K562 (cell line): ENCODE measurements at regions not wholly inside any gene's neighbourhood (a gene's known extent, or its start where the extent isn't known, plus 50 kb on each side); places are given as distances from the start of the nearest gene placed in this dataset.

ENCODE experiments used
- BDP1 ChIP-seq: IDR thresholded peaks from 3 replicates; pipeline ENCODE4 v1.6.1; 2011; ENCODE audit not compliant: insufficient read length, insufficient read depth
- FOSL1 ChIP-seq: fragments of 200-800 bp; sonication (Bioruptor generic); conservative IDR thresholded peaks from 2 replicates; pipeline ENCODE4 v1.6.1; 2016; ENCODE audit warnings: missing genetic modification characterization, missing compliant biosample characterization
- GTF2A2 ChIP-seq: IDR thresholded peaks from 2 replicates; pipeline ENCODE4 v1.6.1; 2016; ENCODE audit warnings: mild to moderate bottlenecking, missing genetic modification characterization, missing compliant biosample characterization
- HDAC2 ChIP-seq: fragments of 450-650 bp; IDR thresholded peaks from 2 replicates; pipeline ENCODE4 v1.6.1; 2016; ENCODE audit warnings: mild to moderate bottlenecking
- KLF6 ChIP-seq: fragments of 250-450 bp; sonication (Bioruptor Pico); IDR thresholded peaks from 2 replicates; pipeline ENCODE4 v1.4.0; 2020; ENCODE audit warnings: mild to moderate bottlenecking, moderate library complexity, borderline replicate concordance
- MNT ChIP-seq, 2 experiments: fragments of 450-650 bp; conservative IDR thresholded peaks; 2 replicates each; pipeline ENCODE4 v1.6.1; 2017; ENCODE audit warnings: mild to moderate bottlenecking in 2 of 2, moderate library complexity in 2 of 2
- NR4A1 ChIP-seq, 2 experiments: fragments of 250-450 bp in 1 of 2; fragments of 450-650 bp in 1 of 2; sonication (Bioruptor Pico) in 1 of 2; IDR thresholded peaks; 2 replicates each; pipeline versions ENCODE4 v1.4.0 to v1.6.1; 2016 to 2020; ENCODE audit warnings: mild to moderate bottlenecking in 2 of 2, missing compliant biosample characterization in 1 of 2, missing genetic modification characterization in 1 of 2, moderate library complexity in 1 of 2
- PML ChIP-seq: IDR thresholded peaks from 2 replicates; pipeline ENCODE4 v1.6.1; 2012; ENCODE audit warnings: low read length, inconsistent platforms
- POLR2A ChIP-seq: fragments of 450-650 bp; conservative IDR thresholded peaks from 2 replicates; pipeline ENCODE4 v1.6.1; 2016
- POLR2AphosphoS5 ChIP-seq: IDR thresholded peaks from 2 replicates; pipeline ENCODE4 v1.6.1; 2011; ENCODE audit warnings: mild to moderate bottlenecking, low read depth, low read length, moderate library complexity; ENCODE audit not compliant: control insufficient read depth, insufficient read depth
- POLR2B ChIP-seq: fragments of 450-650 bp; IDR thresholded peaks from 2 replicates; pipeline ENCODE4 v1.6.1; 2018; ENCODE audit warnings: low read depth; ENCODE audit not compliant: partially characterized antibody
- POLR2H ChIP-seq: IDR thresholded peaks from 2 replicates; pipeline ENCODE4 v1.6.1; 2016; ENCODE audit warnings: missing genetic modification characterization, low read depth, mild to moderate bottlenecking, control low read depth, missing compliant biosample characterization, moderate library complexity
- POU5F1 ChIP-seq: fragments of 150-350 bp; IDR thresholded peaks from 2 replicates; pipeline ENCODE4 v1.6.1; 2014; ENCODE audit warnings: borderline replicate concordance, low read length, low read depth, mild to moderate bottlenecking; ENCODE audit not compliant: partially characterized antibody
- SRSF7 ChIP-seq: fragments of 200-400 bp; formaldehyde crosslinking; optimal IDR thresholded peaks from 2 replicates; pipeline ENCODE3; 2017; ENCODE audit warnings: mild to moderate bottlenecking, low read depth, low read length
- ZC3H4 ChIP-seq: sonication (generic); formaldehyde crosslinking; IDR thresholded peaks from 2 replicates; pipeline ENCODE4 v1.9.0; 2021; ENCODE audit warnings: missing genetic modification reagents, borderline replicate concordance
- ZNF174 ChIP-seq: fragments of 250-450 bp; sonication (Bioruptor Pico); IDR thresholded peaks from 2 replicates; pipeline ENCODE4 v1.4.0; 2020; ENCODE audit warnings: mild to moderate bottlenecking
- ZNF197 ChIP-seq: fragments of 200-800 bp; sonication (Bioruptor generic); IDR thresholded peaks from 2 replicates; pipeline ENCODE4 v1.6.1; 2016; ENCODE audit warnings: low read depth, missing genetic modification characterization, missing compliant biosample characterization
- ZNF239 ChIP-seq: fragments of 250-450 bp; sonication (Bioruptor Pico); IDR thresholded peaks from 2 replicates; pipeline ENCODE4 v1.4.0; 2020; ENCODE audit warnings: mild to moderate bottlenecking
- ZNF253 ChIP-seq: fragments of 250-450 bp; sonication (Bioruptor Pico); conservative IDR thresholded peaks from 2 replicates; pipeline ENCODE4 v1.6.1; 2021; ENCODE audit warnings: mild to moderate bottlenecking
- ZNF79 ChIP-seq: fragments of 250-450 bp; sonication (Bioruptor Pico); IDR thresholded peaks from 2 replicates; pipeline ENCODE4 v1.4.0; 2020; ENCODE audit warnings: low read depth, mild to moderate bottlenecking, moderate library complexity
- TF ChIP-seq, protein P1 (sequence below): fragments of 250-450 bp; sonication (Bioruptor Pico); IDR thresholded peaks from 2 replicates; pipeline ENCODE4 v1.5.0; 2020; ENCODE audit warnings: mild to moderate bottlenecking
- TF ChIP-seq, protein P2 (sequence below): fragments of 450-650 bp; IDR thresholded peaks from 2 replicates; pipeline ENCODE4 v1.6.1; 2017; ENCODE audit warnings: mild to moderate bottlenecking, moderate library complexity
- TF ChIP-seq, protein P3 (sequence below): sonication (generic); formaldehyde crosslinking; IDR thresholded peaks from 2 replicates; pipeline ENCODE4 v1.8.0; 2022; ENCODE audit warnings: mild to moderate bottlenecking, missing genetic modification reagents

DNA sequence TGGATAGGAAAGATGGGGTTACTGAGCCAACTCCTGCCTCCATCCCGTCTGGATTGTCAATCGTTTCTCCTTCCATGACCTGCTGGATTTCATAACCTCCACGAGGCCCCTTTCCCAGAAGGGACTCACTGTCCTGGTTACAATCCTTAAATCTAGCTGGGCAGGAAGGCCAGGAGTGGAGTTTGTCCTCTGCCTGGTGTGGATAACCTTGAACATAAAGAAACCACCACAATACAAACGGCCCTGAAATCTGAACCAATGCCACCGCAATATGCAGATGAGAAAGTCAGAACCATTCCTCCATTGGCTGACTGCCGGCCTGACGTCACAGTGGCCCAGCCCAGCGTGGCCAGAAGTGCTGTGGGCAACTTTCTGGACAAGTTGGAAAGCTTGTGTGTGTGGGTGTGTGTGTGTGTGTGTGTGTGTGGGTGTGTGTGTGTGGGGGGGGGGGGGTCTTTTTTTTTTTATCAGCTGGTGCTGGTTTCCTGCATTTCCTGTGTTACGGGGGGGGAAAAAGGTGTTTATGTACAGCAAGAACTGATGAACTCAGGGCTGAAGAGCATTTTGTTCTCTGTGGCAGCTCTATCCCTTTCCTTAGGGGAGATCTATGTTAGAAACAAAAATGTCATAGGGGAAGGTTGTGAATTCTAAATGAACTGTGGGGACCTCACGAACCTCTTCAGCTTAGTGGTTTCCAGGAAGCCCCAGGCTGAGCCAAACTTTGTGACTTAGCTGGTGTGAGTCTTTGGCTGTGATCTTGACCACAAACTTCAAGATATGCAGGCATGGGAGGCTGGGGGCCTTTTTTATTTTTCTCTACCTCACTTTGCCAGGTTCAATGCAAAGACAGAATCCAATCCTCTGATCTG lies 81.6 kb upstream of the MED13L start (continued):
- TF ChIP-seq, protein P1, sequence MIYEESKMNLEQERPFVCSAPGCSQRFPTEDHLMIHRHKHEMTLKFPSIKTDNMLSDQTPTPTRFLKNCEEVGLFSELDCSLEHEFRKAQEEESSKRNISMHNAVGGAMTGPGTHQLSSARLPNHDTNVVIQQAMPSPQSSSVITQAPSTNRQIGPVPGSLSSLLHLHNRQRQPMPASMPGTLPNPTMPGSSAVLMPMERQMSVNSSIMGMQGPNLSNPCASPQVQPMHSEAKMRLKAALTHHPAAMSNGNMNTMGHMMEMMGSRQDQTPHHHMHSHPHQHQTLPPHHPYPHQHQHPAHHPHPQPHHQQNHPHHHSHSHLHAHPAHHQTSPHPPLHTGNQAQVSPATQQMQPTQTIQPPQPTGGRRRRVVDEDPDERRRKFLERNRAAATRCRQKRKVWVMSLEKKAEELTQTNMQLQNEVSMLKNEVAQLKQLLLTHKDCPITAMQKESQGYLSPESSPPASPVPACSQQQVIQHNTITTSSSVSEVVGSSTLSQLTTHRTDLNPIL (CRISPR knock-in tag), result no peak
- TF ChIP-seq GTF2A2 (tag), result peak; percentile 45; the same call in 1 of the 2 replicates
- TF ChIP-seq HDAC2, result 0 out of 2 replicates have a peak, but pooled peaks have one; percentile 50
- TF ChIP-seq MNT (conservative IDR thresholded peaks at IDR 0.05), result peak in 1 of 2 experiments; percentile 52; a peak in 1 of 4 replicates
- no peak for TF ChIP-seq ZNF174 (CRISPR knock-in tag)
- TF ChIP-seq BDP1, result no peak
- TF ChIP-seq ZNF253 (CRISPR knock-in tag), result no peak
- no peak for TF ChIP-seq SRSF7
- TF ChIP-seq FOSL1 (tag), result 0 out of 2 replicates have a peak, but pooled peaks have one; percentile 24
- 0 out of 2 replicates have a peak, but pooled peaks have one; percentile 12 for TF ChIP-seq KLF6 (CRISPR knock-in tag)
- no peak for TF ChIP-seq POLR2B
- no peak for TF ChIP-seq POU5F1
- TF ChIP-seq POLR2H (tag), result peak; percentile 67
- no peak for TF ChIP-seq ZNF79 (CRISPR knock-in tag)
- TF ChIP-seq, protein P2, sequence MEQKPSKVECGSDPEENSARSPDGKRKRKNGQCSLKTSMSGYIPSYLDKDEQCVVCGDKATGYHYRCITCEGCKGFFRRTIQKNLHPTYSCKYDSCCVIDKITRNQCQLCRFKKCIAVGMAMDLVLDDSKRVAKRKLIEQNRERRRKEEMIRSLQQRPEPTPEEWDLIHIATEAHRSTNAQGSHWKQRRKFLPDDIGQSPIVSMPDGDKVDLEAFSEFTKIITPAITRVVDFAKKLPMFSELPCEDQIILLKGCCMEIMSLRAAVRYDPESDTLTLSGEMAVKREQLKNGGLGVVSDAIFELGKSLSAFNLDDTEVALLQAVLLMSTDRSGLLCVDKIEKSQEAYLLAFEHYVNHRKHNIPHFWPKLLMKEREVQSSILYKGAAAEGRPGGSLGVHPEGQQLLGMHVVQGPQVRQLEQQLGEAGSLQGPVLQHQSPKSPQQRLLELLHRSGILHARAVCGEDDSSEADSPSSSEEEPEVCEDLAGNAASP, result no peak
- peak; percentile 57 for TF ChIP-seq POLR2A
- TF ChIP-seq PML, result peak; percentile 31; the same call in 1 of the 2 replicates
- TF ChIP-seq ZC3H4 (CRISPR knock-in tag), result no peak
- TF ChIP-seq ZNF197 (CRISPR knock-in tag), result 0 out of 2 replicates have a peak, but pooled peaks have one; percentile 18
- peak; percentile 17; the same call in 1 of the 2 replicates for TF ChIP-seq ZNF239 (CRISPR knock-in tag)
- TF ChIP-seq, protein P3, sequence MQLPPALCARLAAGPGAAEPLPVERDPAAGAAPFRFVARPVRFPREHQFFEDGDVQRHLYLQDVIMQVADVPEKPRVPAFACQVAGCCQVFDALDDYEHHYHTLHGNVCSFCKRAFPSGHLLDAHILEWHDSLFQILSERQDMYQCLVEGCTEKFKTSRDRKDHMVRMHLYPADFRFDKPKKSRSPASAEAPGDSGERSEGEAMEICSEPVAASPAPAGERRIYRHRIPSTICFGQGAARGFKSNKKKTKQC, result no peak
- no peak for TF ChIP-seq NR4A1 (CRISPR knock-in tag; IDR thresholded peaks at IDR 0.05)
- 0 out of 2 replicates have a peak, but pooled peaks have one; percentile 32 for TF ChIP-seq NR4A1 (tag; IDR thresholded peaks at IDR 0.05)
- 0 out of 2 replicates have a peak, but pooled peaks have one; percentile 9 for TF ChIP-seq POLR2AphosphoS5
